ENCODE measurements at regions not wholly inside any gene's neighbourhood (a gene's known extent, or its start where the extent isn't known, plus 50 kb on each side); places are given as distances from the start of the nearest gene placed in this dataset.

- no peak for DNase-seq
Observed at GRCh38 chr15:95550702-95551101, 779.8 kb upstream of the NR2F2 start.

GRCh38 chr15:95556225-95556624 is 774.3 kb upstream of the NR2F2 start:
- DNase-seq: peak; percentile 58

- peak; percentile 56 for DNase-seq
Observed at GRCh38 chr15:95556866-95557225, 773.7 kb upstream of the NR2F2 start.

- peak; percentile 95 for DNase-seq
Observed at GRCh38 chr15:95557226-95558046, 773.1 kb upstream of the NR2F2 start.

GRCh38 chr15:95558131-95558530 is 772.4 kb upstream of the NR2F2 start:
- peak; percentile 11 for DNase-seq

- DNase-seq: no peak
Observed at GRCh38 chr15:95558916-95559315, 771.6 kb upstream of the NR2F2 start.

- DNase-seq: peak; percentile 97
Observed at GRCh38 chr15:95559875-95560394, 770.6 kb upstream of the NR2F2 start.

- peak; percentile 53 for DNase-seq
Observed at GRCh38 chr15:95561463-95561862, 769.0 kb upstream of the NR2F2 start.

- DNase-seq: no peak
Observed at GRCh38 chr15:95563634-95564033, 766.9 kb upstream of the NR2F2 start.

- DNase-seq: no peak
Observed at GRCh38 chr15:95565016-95565600, 765.4 kb upstream of the NR2F2 start.

- DNase-seq: no peak
Observed at GRCh38 chr15:95565690-95566089, 764.8 kb upstream of the NR2F2 start.

GRCh38 chr15:95567686-95568085 is 762.8 kb upstream of the NR2F2 start:
- peak; percentile 90 for DNase-seq

GRCh38 chr15:95574053-95574452 is 756.4 kb upstream of the NR2F2 start:
- DNase-seq: no peak

GRCh38 chr15:95577927-95578326 is 752.6 kb upstream of the NR2F2 start:
- DNase-seq: no peak

GRCh38 chr15:95580121-95580520 is 750.4 kb upstream of the NR2F2 start:
- DNase-seq: no peak

- DNase-seq: no peak
Observed at GRCh38 chr15:95581595-95581994, 748.9 kb upstream of the NR2F2 start.

GRCh38 chr15:95584088-95584487 is 746.4 kb upstream of the NR2F2 start:
- no peak for DNase-seq

- no peak for DNase-seq
Observed at GRCh38 chr15:95588056-95588455, 742.4 kb upstream of the NR2F2 start.

GRCh38 chr15:95590533-95591044 is 739.9 kb upstream of the NR2F2 start:
- no peak for DNase-seq

GRCh38 chr15:95591270-95591669 is 739.2 kb upstream of the NR2F2 start:
- DNase-seq: no peak

GRCh38 chr15:95591886-95592285 is 738.6 kb upstream of the NR2F2 start:
- no peak for DNase-seq

GRCh38 chr15:95594496-95594895 is 736.0 kb upstream of the NR2F2 start:
- no peak for DNase-seq

- no peak for DNase-seq
Observed at GRCh38 chr15:95595759-95596158, 734.7 kb upstream of the NR2F2 start.

GRCh38 chr15:95596496-95596895 is 734.0 kb upstream of the NR2F2 start:
- DNase-seq: no peak

Measured in fibroblast of skin of right quadriceps (primary cell).